ENCODE measurements at regions not wholly inside any gene's neighbourhood (a gene's known extent, or its start where the extent isn't known, plus 50 kb on each side); places are given as distances from the start of the nearest gene placed in this dataset.

DNA sequence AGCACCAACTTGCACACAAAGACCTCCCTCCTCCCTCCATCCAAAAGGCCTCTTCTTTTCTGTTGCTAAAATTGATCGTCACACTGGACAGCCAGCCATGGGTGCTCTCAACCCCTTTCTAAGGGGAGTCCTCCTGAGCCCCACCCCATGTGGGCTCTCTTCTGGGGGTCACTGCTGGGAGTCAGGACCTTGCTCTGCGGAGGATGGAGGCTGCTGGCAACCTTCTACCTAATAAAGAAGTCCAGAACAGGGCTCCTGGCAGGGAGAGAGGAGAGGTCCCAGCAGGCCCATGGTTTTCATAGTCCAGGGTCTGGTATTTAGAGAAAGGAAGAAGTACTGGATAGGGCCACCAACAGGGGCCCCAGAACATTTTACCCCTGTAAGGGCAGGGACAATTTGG, 67.6 kb upstream of the OTOS start:
- TF ChIP-seq CTCF (IDR thresholded peaks at IDR 0.05) = no peak
- no peak for TF ChIP-seq TCF12 (IDR thresholded peaks at IDR 0.05)

Measured in SK-N-SH (cell line).